ENCODE measurements at regions not wholly inside any gene's neighbourhood (a gene's known extent, or its start where the extent isn't known, plus 50 kb on each side); places are given as distances from the start of the nearest gene placed in this dataset.

DNA sequence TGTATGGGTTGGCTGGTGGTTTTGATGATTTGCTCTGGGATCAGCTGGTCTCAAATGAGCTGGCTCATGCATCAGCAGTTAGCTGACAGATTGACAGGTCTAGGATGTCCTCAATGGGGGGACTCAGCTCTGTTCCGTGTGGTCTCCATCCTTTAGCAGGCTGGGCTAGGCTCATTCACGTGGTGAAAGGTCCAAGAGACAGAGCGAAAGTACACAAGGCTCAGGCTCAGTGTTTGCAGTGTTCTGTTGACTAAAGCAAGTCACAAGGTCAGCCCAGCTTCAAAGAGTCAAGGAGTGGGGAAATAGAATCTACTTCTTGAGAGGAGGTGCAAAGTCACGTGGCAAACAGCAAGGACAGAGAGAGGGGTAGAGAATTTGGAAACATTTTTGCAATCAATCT lies 126.5 kb upstream of the CMC1 start (continued):
- TF ChIP-seq, protein P1, sequence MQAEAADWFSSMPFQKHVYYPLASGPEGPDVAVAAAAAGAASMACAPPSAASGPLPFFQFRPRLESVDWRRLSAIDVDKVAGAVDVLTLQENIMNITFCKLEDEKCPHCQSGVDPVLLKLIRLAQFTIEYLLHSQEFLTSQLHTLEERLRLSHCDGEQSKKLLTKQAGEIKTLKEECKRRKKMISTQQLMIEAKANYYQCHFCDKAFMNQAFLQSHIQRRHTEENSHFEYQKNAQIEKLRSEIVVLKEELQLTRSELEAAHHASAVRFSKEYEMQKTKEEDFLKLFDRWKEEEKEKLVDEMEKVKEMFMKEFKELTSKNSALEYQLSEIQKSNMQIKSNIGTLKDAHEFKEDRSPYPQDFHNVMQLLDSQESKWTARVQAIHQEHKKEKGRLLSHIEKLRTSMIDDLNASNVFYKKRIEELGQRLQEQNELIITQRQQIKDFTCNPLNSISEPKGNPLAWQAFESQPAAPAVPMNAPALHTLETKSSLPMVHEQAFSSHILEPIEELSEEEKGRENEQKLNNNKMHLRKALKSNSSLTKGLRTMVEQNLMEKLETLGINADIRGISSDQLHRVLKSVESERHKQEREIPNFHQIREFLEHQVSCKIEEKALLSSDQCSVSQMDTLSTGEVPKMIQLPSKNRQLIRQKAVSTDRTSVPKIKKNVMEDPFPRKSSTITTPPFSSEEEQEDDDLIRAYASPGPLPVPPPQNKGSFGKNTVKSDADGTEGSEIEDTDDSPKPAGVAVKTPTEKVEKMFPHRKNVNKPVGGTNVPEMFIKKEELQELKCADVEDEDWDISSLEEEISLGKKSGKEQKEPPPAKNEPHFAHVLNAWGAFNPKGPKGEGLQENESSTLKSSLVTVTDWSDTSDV (CRISPR knock-in tag; IDR thresholded peaks at IDR 0.05) = no peak
- TF ChIP-seq ZNF709 (CRISPR knock-in tag; IDR thresholded peaks at IDR 0.05) (no peak), CENPX (CRISPR knock-in tag; IDR thresholded peaks at IDR 0.05) (no peak), KLF12 (CRISPR knock-in tag; IDR thresholded peaks at IDR 0.05; ENCODE audit: borderline replicate concordance) (no peak), GATAD1 (CRISPR knock-in tag; IDR thresholded peaks at IDR 0.05) (peak; percentile 69), ZNF143 (CRISPR knock-in tag; IDR thresholded peaks at IDR 0.05) (0 out of 2 replicates have a peak, but pooled peaks have one; percentile 27), RFXANK (CRISPR knock-in tag; IDR thresholded peaks at IDR 0.05) (no peak), PLRG1 (conservative IDR thresholded peaks at IDR 0.05) (no peak), ZNF674 (CRISPR knock-in tag; IDR thresholded peaks at IDR 0.05; ENCODE audit: low read depth) (no peak), ZC3H4 (CRISPR knock-in tag; IDR thresholded peaks at IDR 0.05; ENCODE audit: borderline replicate concordance) (no peak), ZNF878 (CRISPR knock-in tag; IDR thresholded peaks at IDR 0.05) (peak; percentile 61; the same call in 1 of the 2 replicates), ZNF331 (CRISPR knock-in tag; IDR thresholded peaks at IDR 0.05) (peak; percentile 95), ZNF24 (IDR thresholded peaks at IDR 0.05) (no peak), SETDB1 (CRISPR knock-in tag; IDR thresholded peaks at IDR 0.05; ENCODE audit: borderline replicate concordance) (no peak), ZNF737 (CRISPR knock-in tag; IDR thresholded peaks at IDR 0.05; ENCODE audit: borderline replicate concordance) (no peak), EEA1 (CRISPR knock-in tag; IDR thresholded peaks at IDR 0.05; ENCODE audit: borderline replicate concordance) (no peak), ELF3 (CRISPR knock-in tag; IDR thresholded peaks at IDR 0.05) (peak; percentile 92), ETV5 (CRISPR knock-in tag; IDR thresholded peaks at IDR 0.05; ENCODE audit: borderline replicate concordance) (peak; percentile 67; the same call in 1 of the 2 replicates), CEBPB (IDR thresholded peaks at IDR 0.05; ENCODE audit: borderline replicate concordance, low read depth, low read length) (0 out of 2 replicates have a peak, but pooled peaks have one; percentile 6), ZNF232 (CRISPR knock-in tag; IDR thresholded peaks at IDR 0.05; ENCODE audit: borderline replicate concordance) (peak; percentile 39; the same call in 1 of the 2 replicates), ZNF605 (CRISPR knock-in tag; IDR thresholded peaks at IDR 0.05) (peak; percentile 80), ONECUT2 (CRISPR knock-in tag; IDR thresholded peaks at IDR 0.05) (no peak; the same call in 1 of the 2 replicates), ZNF788 (CRISPR knock-in tag; IDR thresholded peaks at IDR 0.05; ENCODE audit: borderline replicate concordance) (peak; percentile 96), MTF2 (CRISPR knock-in tag; IDR thresholded peaks at IDR 0.05; ENCODE audit: borderline replicate concordance) (no peak), ZNF766 (CRISPR knock-in tag; IDR thresholded peaks at IDR 0.05; ENCODE audit: borderline replicate concordance) (no peak), KLF6 (CRISPR knock-in tag; IDR thresholded peaks at IDR 0.05) (no peak)
- TF ChIP-seq, protein P2, sequence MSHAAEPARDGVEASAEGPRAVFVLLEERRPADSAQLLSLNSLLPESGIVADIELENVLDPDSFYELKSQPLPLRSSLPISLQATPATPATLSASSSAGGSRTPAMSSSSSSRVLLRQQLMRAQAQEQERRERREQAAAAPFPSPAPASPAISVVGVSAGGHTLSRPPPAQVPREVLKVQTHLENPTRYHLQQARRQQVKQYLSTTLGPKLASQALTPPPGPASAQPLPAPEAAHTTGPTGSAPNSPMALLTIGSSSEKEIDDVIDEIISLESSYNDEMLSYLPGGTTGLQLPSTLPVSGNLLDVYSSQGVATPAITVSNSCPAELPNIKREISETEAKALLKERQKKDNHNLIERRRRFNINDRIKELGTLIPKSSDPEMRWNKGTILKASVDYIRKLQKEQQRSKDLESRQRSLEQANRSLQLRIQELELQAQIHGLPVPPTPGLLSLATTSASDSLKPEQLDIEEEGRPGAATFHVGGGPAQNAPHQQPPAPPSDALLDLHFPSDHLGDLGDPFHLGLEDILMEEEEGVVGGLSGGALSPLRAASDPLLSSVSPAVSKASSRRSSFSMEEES (CRISPR knock-in tag; IDR thresholded peaks at IDR 0.05) = peak; percentile 99
- TF ChIP-seq, protein P3, sequence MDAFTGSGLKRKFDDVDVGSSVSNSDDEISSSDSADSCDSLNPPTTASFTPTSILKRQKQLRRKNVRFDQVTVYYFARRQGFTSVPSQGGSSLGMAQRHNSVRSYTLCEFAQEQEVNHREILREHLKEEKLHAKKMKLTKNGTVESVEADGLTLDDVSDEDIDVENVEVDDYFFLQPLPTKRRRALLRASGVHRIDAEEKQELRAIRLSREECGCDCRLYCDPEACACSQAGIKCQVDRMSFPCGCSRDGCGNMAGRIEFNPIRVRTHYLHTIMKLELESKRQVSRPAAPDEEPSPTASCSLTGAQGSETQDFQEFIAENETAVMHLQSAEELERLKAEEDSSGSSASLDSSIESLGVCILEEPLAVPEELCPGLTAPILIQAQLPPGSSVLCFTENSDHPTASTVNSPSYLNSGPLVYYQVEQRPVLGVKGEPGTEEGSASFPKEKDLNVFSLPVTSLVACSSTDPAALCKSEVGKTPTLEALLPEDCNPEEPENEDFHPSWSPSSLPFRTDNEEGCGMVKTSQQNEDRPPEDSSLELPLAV (CRISPR knock-in tag; conservative IDR thresholded peaks at IDR 0.05; ENCODE audit: low read depth) = no peak
- TF ChIP-seq, protein P4, sequence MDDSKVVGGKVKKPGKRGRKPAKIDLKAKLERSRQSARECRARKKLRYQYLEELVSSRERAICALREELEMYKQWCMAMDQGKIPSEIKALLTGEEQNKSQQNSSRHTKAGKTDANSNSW (CRISPR knock-in tag; IDR thresholded peaks at IDR 0.05; ENCODE audit: borderline replicate concordance) = no peak

Data from HepG2 (cell line).